Hematopoietic multipotent progenitor cell treated with erythropoietin and hydrocortisone succinate and interleukin-3 and kit ligand, for 4 days (in vitro differentiated cells): ENCODE measurements at regions not wholly inside any gene's neighbourhood (a gene's known extent, or its start where the extent isn't known, plus 50 kb on each side); places are given as distances from the start of the nearest gene placed in this dataset.

Source experiments
- DNase-seq: peaks from one replicate; pipeline ENCODE4 v3.0.0-alpha.2; 2015

GRCh38 chr5:173456751-173457171, 128.5 kb upstream of the STC2 start:
- peak; percentile 18 for DNase-seq

- no peak for DNase-seq
These were observed 128.0 kb upstream of the STC2 start for GRCh38 chr5:173456181-173456580.

GRCh38 chr5:173455599-173455957, 127.4 kb upstream of the STC2 start:
- no peak for DNase-seq

GRCh38 chr5:173454736-173455598, 126.8 kb upstream of the STC2 start:
- no peak for DNase-seq

GRCh38 chr5:173454361-173454735, 126.1 kb upstream of the STC2 start:
- DNase-seq = no peak

- DNase-seq = no peak
These were observed 125.0 kb upstream of the STC2 start for GRCh38 chr5:173453167-173453566.

GRCh38 chr5:173452119-173452905, 124.1 kb upstream of the STC2 start:
- peak; percentile 23 for DNase-seq

GRCh38 chr5:173451651-173452050, 123.4 kb upstream of the STC2 start:
- no peak for DNase-seq

- peak; percentile 53 for DNase-seq
These were observed 122.8 kb upstream of the STC2 start for GRCh38 chr5:173451031-173451430.

GRCh38 chr5:173450188-173450587, 122.0 kb upstream of the STC2 start:
- DNase-seq = no peak

- DNase-seq = no peak
These were observed 120.6 kb upstream of the STC2 start for GRCh38 chr5:173448856-173449255.

GRCh38 chr5:173443971-173444370, 115.8 kb upstream of the STC2 start:
- DNase-seq = no peak

GRCh38 chr5:173441053-173441628, 112.9 kb upstream of the STC2 start:
- no peak for DNase-seq

GRCh38 chr5:173438951-173439350, 110.7 kb upstream of the STC2 start:
- DNase-seq = no peak

GRCh38 chr5:173435447-173435846, 107.2 kb upstream of the STC2 start:
- no peak for DNase-seq

GRCh38 chr5:173434270-173434669, 106.1 kb upstream of the STC2 start:
- no peak for DNase-seq

GRCh38 chr5:173430394-173430793, 102.2 kb upstream of the STC2 start:
- no peak for DNase-seq

GRCh38 chr5:173429489-173430150, 101.4 kb upstream of the STC2 start:
- no peak for DNase-seq

- no peak for DNase-seq
These were observed 95.4 kb upstream of the STC2 start for GRCh38 chr5:173423452-173424117.

- no peak for DNase-seq
These were observed 91.9 kb upstream of the STC2 start for GRCh38 chr5:173420108-173420507.

- DNase-seq = no peak
These were observed 85.3 kb upstream of the STC2 start for GRCh38 chr5:173413471-173413982.

- DNase-seq = no peak
These were observed 84.4 kb upstream of the STC2 start for GRCh38 chr5:173412566-173412965.
